ENCODE measurements at regions not wholly inside any gene's neighbourhood (a gene's known extent, or its start where the extent isn't known, plus 50 kb on each side); places are given as distances from the start of the nearest gene placed in this dataset.

- peaks cover 16% of the 10 kb centered on the region; the same call in 2 of the 3 replicates for H3K4me1 ChIP-seq
- FAIRE-seq (no peak), ATAC-seq (no peak), DNase-seq (ENCODE audit: low read depth in 1 of 2, low spot score in 1 of 2) (no peak)
- peaks cover 5% of the 10 kb centered on the region; the same call in 1 of the 3 replicates for H3K9me3 ChIP-seq
- 66% methylated on average over 6 of the region's 9 CpGs for WGBS (ENCODE audit: missing lambda C conversion rate)
- ChIA-PET POLR2A (interaction anchor here (0.6 kb wide), 1 partner anchor 513 kb away, joined by 4 read pairs; no protein-coding TSS in a partner anchor), CTCF (interaction anchor here (0.5 to 0.8 kb wide), 2 partner anchors 318 to 726 kb away, joined by 3 to 4 read pairs; no protein-coding TSS in a partner anchor)
- TF ChIP-seq E2F6 (IDR thresholded peaks at IDR 0.05; ENCODE audit: borderline replicate concordance, low read depth) (no peak), CEBPB (IDR thresholded peaks at IDR 0.05) (no peak), HES2 (IDR thresholded peaks at IDR 0.05) (no peak), ZFP36 (IDR thresholded peaks at IDR 0.05; ENCODE audit: borderline replicate concordance, partially characterized antibody) (no peak), ESRRA (IDR thresholded peaks at IDR 0.05; ENCODE audit: borderline replicate concordance, low read length) (no peak), ZC3H11A (IDR thresholded peaks at IDR 0.05) (no peak), RFX5 (IDR thresholded peaks at IDR 0.05) (no peak), POLR2A (IDR thresholded peaks at IDR 0.05; ENCODE audit: low read length) (no peak), REST (IDR thresholded peaks at IDR 0.05) (no peak), FOXS1 (CRISPR knock-in tag; IDR thresholded peaks at IDR 0.05) (no peak), MAZ (IDR thresholded peaks at IDR 0.05; ENCODE audit: borderline replicate concordance, low read depth, low read length) (no peak), JUNB (IDR thresholded peaks at IDR 0.05) (no peak), PBX3 (IDR thresholded peaks at IDR 0.05) (no peak)
- H3K4me2 ChIP-seq = no peak overlapping the region
- peak overlapping the region in 1 of 2 experiments; percentile 79; a peak in 1 of 6 replicates for H3K27ac ChIP-seq
- no peak overlapping the region for H3K4me3 ChIP-seq
These were observed 508.2 kb downstream of the SHQ1 start for GRCh38 chr3:72340056-72340455.

- Histone ChIP-seq H3K9me3 (peaks cover 5% of the 10 kb centered on the region; the same call in 1 of the 3 replicates), H3K4me3 (no peak overlapping the region), H3K4me2 (no peak overlapping the region), H3K4me1 (peaks cover 16% of the 10 kb centered on the region; the same call in 2 of the 3 replicates), H3K27ac (peak overlapping the region; percentile 33 to 79; a peak in 4 of 6 replicates)
- 82% methylated on average over 4 of the region's 4 CpGs for WGBS (ENCODE audit: missing lambda C conversion rate)
- DNase-seq (ENCODE audit: low read depth in 1 of 2, low spot score in 1 of 2) = no peak
- ATAC-seq = no peak
- POLR2A ChIA-PET = interaction anchor here (0.6 kb wide), 1 partner anchor 513 kb away, joined by 4 read pairs; no protein-coding TSS in a partner anchor
- CTCF ChIA-PET = interaction anchor here (0.5 to 0.8 kb wide), 2 partner anchors 318 to 726 kb away, joined by 3 to 4 read pairs; no protein-coding TSS in a partner anchor
- no peak for TF ChIP-seq HOXB13 (CRISPR knock-in tag; IDR thresholded peaks at IDR 0.05; ENCODE audit: low read depth)
- TF ChIP-seq REST (IDR thresholded peaks at IDR 0.05) = no peak
- no peak for TF ChIP-seq KDM1A (IDR thresholded peaks at IDR 0.05; ENCODE audit: low read depth)
- TF ChIP-seq CTCF (IDR thresholded peaks at IDR 0.05) = no peak
- TF ChIP-seq RCOR1 (IDR thresholded peaks at IDR 0.05; ENCODE audit: low read depth, low read length) = no peak
- TF ChIP-seq HDAC2 (IDR thresholded peaks at IDR 0.05) = no peak
- no peak for TF ChIP-seq FOXS1 (CRISPR knock-in tag; IDR thresholded peaks at IDR 0.05)
- no peak for TF ChIP-seq EP300 (IDR thresholded peaks at IDR 0.05)
- no peak for TF ChIP-seq HES2 (IDR thresholded peaks at IDR 0.05)
- no peak for TF ChIP-seq HOXA7 (CRISPR knock-in tag; IDR thresholded peaks at IDR 0.05)
- TF ChIP-seq BHLHE40 (IDR thresholded peaks at IDR 0.05; ENCODE audit: low read depth, low read length) = no peak
- TF ChIP-seq TFCP2L1 (CRISPR knock-in tag; IDR thresholded peaks at IDR 0.05) = no peak
- no peak for TF ChIP-seq MYC (IDR thresholded peaks at IDR 0.05; ENCODE audit: borderline replicate concordance, low read length)
- no peak for FAIRE-seq
These were observed 508.6 kb downstream of the SHQ1 start for GRCh38 chr3:72339670-72340030.
